GM23338 (cell line): ENCODE measurements at regions not wholly inside any gene's neighbourhood (a gene's known extent, or its start where the extent isn't known, plus 50 kb on each side); places are given as distances from the start of the nearest gene placed in this dataset.

Experiments used
- ETS1 ChIP-seq: IDR thresholded peaks from 2 replicates; pipeline ENCODE4 v1.6.1; 2016; ENCODE audit warnings: antibody characterized with exemption
- EZH2 ChIP-seq: fragments of 200-600 bp; sonication (generic); IDR thresholded peaks from one replicate; pipeline ENCODE4 v1.8.0; 2017; ENCODE audit warnings: antibody characterized with exemption, mild to moderate bottlenecking, low read depth; ENCODE audit not compliant: unreplicated experiment
- EZH2phosphoT487 ChIP-seq: fragments of 200-600 bp; sonication (generic); IDR thresholded peaks from one replicate; pipeline ENCODE4 v1.8.1; 2018; ENCODE audit warnings: antibody characterized with exemption; ENCODE audit not compliant: unreplicated experiment
- JUNB ChIP-seq: IDR thresholded peaks from one replicate; pipeline ENCODE4 v1.6.1; 2016; ENCODE audit warnings: antibody characterized with exemption; ENCODE audit not compliant: unreplicated experiment
- NANOG ChIP-seq: IDR thresholded peaks from 2 replicates; pipeline ENCODE4 v1.6.1; 2016; ENCODE audit warnings: antibody characterized with exemption, borderline replicate concordance
- POLR2AphosphoS5 ChIP-seq: IDR thresholded peaks from 2 replicates; pipeline ENCODE4 v1.6.1; 2016; ENCODE audit warnings: antibody characterized with exemption, low read depth
- STAT1 ChIP-seq: IDR thresholded peaks from one replicate; pipeline ENCODE4 v1.6.1; 2016; ENCODE audit warnings: antibody characterized with exemption; ENCODE audit not compliant: unreplicated experiment
- ZNF114 ChIP-seq: fragments of 250-450 bp; sonication (Bioruptor Pico); IDR thresholded peaks from 2 replicates; pipeline ENCODE4 v1.5.0; 2020; ENCODE audit warnings: mild to moderate bottlenecking, moderate library complexity
- ZNF331 ChIP-seq: fragments of 250-450 bp; sonication (Bioruptor Pico); IDR thresholded peaks from 2 replicates; pipeline ENCODE4 v1.5.0; 2020; ENCODE audit warnings: low read depth, mild to moderate bottlenecking, moderate library complexity
- ZNF462 ChIP-seq: fragments of 250-450 bp; sonication (Bioruptor Pico); IDR thresholded peaks from 2 replicates; pipeline ENCODE4 v1.5.0; 2020; ENCODE audit warnings: mild to moderate bottlenecking, moderate library complexity

GRCh38 chr11:119473901-119474681 lies 51.1 kb upstream of the THY1 start (continued):
- TF ChIP-seq ZNF462 (CRISPR knock-in tag) (no peak), ZNF331 (CRISPR knock-in tag) (no peak), STAT1 (no peak), JUNB (no peak), EZH2 (no peak), POLR2AphosphoS5 (no peak), ZNF114 (CRISPR knock-in tag) (no peak), EZH2phosphoT487 (no peak), ETS1 (no peak), NANOG (no peak)
